ENCODE measurements at regions not wholly inside any gene's neighbourhood (a gene's known extent, or its start where the extent isn't known, plus 50 kb on each side); places are given as distances from the start of the nearest gene placed in this dataset.

DNA sequence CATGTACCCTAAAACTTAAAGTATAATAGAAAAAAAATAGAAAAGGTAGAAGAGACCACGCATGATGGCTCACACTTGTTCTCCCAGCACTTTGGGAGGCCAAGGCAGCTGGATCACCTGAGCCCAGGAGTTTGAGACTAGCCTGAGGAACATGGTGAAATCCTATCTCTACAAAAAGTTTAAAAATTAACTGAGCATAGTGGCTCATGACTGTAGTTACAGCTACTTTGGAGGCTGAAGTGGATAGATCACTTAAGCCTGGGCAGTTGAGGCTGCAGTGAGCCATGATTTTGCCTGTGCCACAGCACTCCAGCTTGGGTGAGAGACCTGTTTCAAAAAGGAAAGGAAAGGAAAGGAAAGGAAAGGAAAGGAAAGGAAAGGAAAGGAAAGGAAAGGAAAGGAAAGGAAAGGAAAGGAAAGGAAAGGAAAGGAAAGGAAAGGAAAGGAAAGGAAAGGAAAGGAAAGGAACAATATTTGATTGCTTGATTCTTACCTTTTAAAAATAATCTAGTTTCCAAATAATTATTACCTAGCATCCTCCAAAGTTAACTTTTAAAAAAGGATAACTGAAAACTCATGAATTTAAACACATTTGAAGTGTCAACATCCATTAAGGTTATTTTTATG is 99.9 kb upstream of the PAX6 start:
- no peaks in the 10 kb centered on the region for H3K9me3 ChIP-seq
- H3K36me3 ChIP-seq, result no peaks in the 10 kb centered on the region
- no peak for DNase-seq (ENCODE audit: low spot score)
- intact Hi-C loops (cut with DNase I), result no loop called here
- H3K27me3 ChIP-seq (replicated peaks; ENCODE audit: insufficient read depth), result no peaks in the 10 kb centered on the region
- H3K27ac ChIP-seq, result no peak overlapping the region
- no peak overlapping the region for H3K4me3 ChIP-seq
- TF ChIP-seq, protein P1, sequence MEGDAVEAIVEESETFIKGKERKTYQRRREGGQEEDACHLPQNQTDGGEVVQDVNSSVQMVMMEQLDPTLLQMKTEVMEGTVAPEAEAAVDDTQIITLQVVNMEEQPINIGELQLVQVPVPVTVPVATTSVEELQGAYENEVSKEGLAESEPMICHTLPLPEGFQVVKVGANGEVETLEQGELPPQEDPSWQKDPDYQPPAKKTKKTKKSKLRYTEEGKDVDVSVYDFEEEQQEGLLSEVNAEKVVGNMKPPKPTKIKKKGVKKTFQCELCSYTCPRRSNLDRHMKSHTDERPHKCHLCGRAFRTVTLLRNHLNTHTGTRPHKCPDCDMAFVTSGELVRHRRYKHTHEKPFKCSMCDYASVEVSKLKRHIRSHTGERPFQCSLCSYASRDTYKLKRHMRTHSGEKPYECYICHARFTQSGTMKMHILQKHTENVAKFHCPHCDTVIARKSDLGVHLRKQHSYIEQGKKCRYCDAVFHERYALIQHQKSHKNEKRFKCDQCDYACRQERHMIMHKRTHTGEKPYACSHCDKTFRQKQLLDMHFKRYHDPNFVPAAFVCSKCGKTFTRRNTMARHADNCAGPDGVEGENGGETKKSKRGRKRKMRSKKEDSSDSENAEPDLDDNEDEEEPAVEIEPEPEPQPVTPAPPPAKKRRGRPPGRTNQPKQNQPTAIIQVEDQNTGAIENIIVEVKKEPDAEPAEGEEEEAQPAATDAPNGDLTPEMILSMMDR (IDR thresholded peaks at IDR 0.05), result no peak
- no peak for TF ChIP-seq POLR2A (IDR thresholded peaks at IDR 0.05)
- TF ChIP-seq POLR2AphosphoS5 (IDR thresholded peaks at IDR 0.05), result no peak
- whole genome bisulfite sequencing, result 78% methylated on average over 1 of the region's 1 CpG
- H3K4me1 ChIP-seq (replicated peaks), result no peaks in the 10 kb centered on the region

GRCh38 chr11:31903225-31904074 is 92.3 kb upstream of the PAX6 start:
- 60% methylated on average over 14 of the region's 14 CpGs for WGBS
- intact Hi-C loops (cut with DNase I), result no loop called here
- no peak for DNase-seq (ENCODE audit: low spot score)
- Histone ChIP-seq H3K9me3 (no peaks in the 10 kb centered on the region), H3K4me1 (replicated peaks) (no peaks in the 10 kb centered on the region), H3K36me3 (no peaks in the 10 kb centered on the region), H3K4me3 (no peak overlapping the region), H3K27ac (no peak overlapping the region), H3K27me3 (replicated peaks; ENCODE audit: insufficient read depth) (no peaks in the 10 kb centered on the region)
- TF ChIP-seq POLR2AphosphoS5 (IDR thresholded peaks at IDR 0.05) (no peak), POLR2A (IDR thresholded peaks at IDR 0.05) (no peak)
- TF ChIP-seq, protein P1 (IDR thresholded peaks at IDR 0.05), result no peak

DNA sequence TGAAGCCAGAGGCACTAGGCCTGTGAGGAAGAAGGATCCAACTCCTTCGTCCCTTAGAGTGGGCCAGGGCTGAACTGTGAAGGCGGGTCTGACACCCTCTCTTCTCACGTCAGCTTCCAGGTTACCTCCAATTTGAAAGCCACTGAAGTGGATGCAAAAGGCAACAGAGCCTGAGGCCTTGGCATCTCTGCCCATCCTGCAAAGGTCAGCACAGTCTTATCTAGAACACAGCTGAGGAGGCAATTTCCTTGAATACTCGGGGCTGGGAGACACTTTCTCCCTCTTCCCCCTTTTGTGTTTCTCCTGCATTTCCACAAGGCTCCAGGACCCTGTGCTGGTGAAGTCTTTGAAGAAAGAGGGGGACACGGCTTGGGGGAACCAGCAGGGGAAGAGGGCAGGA is 91.6 kb upstream of the PAX6 start:
- WGBS, result 93% methylated on average over 5 of the region's 5 CpGs
- Histone ChIP-seq H3K9me3 (no peaks in the 10 kb centered on the region), H3K27ac (no peak overlapping the region), H3K36me3 (no peaks in the 10 kb centered on the region), H3K27me3 (replicated peaks; ENCODE audit: insufficient read depth) (no peaks in the 10 kb centered on the region), H3K4me3 (no peak overlapping the region), H3K4me1 (replicated peaks) (no peaks in the 10 kb centered on the region)
- DNase-seq (ENCODE audit: low spot score), result no peak
- intact Hi-C loops (cut with DNase I), result no loop called here
- TF ChIP-seq POLR2A (IDR thresholded peaks at IDR 0.05) (no peak), POLR2AphosphoS5 (IDR thresholded peaks at IDR 0.05) (no peak)

- Histone ChIP-seq H3K36me3 (no peaks in the 10 kb centered on the region), H3K4me3 (no peak overlapping the region), H3K9me3 (no peaks in the 10 kb centered on the region), H3K27ac (no peak overlapping the region), H3K27me3 (replicated peaks; ENCODE audit: insufficient read depth) (no peaks in the 10 kb centered on the region), H3K4me1 (replicated peaks) (no peaks in the 10 kb centered on the region)
- WGBS, result 96% methylated on average over 1 of the region's 1 CpG
- intact Hi-C loops (cut with DNase I), result no loop called here
- no peak for DNase-seq (ENCODE audit: low spot score)
- TF ChIP-seq POLR2AphosphoS5 (IDR thresholded peaks at IDR 0.05), result no peak
- no peak for TF ChIP-seq POLR2A (IDR thresholded peaks at IDR 0.05)
- TF ChIP-seq, protein P1 (IDR thresholded peaks at IDR 0.05), result no peak
Observed at GRCh38 chr11:31895926-31896325, 84.8 kb upstream of the PAX6 start.

- H3K4me3 ChIP-seq, result no peak overlapping the region
- no peak overlapping the region for H3K27ac ChIP-seq
- intact Hi-C loops (cut with DNase I), result no loop called here
- no peaks in the 10 kb centered on the region for H3K27me3 ChIP-seq (replicated peaks; ENCODE audit: insufficient read depth)
- no peak for DNase-seq (ENCODE audit: low spot score)
- H3K36me3 ChIP-seq, result no peaks in the 10 kb centered on the region
- TF ChIP-seq POLR2A (IDR thresholded peaks at IDR 0.05) (no peak), POLR2AphosphoS5 (IDR thresholded peaks at IDR 0.05) (no peak)
- TF ChIP-seq, protein P1 (IDR thresholded peaks at IDR 0.05), result no peak
- 73% methylated on average over 6 of the region's 6 CpGs for WGBS
- H3K4me1 ChIP-seq (replicated peaks), result no peaks in the 10 kb centered on the region
- no peaks in the 10 kb centered on the region for H3K9me3 ChIP-seq
Observed at GRCh38 chr11:31887180-31887579, 76.1 kb upstream of the PAX6 start.
